ENCODE measurements at regions not wholly inside any gene's neighbourhood (a gene's known extent, or its start where the extent isn't known, plus 50 kb on each side); places are given as distances from the start of the nearest gene placed in this dataset.

DNA sequence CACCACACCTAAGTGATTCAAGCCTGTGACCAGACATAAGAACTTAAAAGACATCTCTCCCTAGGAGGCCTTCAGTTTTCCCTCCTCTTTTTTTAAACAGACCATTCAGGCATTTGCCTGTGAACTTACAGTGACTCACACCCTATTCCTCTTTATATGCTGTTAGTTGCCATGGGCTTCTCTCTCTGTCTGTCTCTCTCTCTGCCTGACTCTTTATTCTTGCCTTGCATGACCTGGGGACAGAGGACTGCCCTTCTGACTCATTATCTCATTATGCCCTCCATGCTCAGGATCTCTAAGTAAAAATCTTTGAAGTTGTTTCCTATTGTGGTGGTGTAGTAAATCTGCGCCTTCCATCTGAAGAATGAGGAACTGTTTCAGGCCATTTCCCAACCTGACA, 442.2 kb upstream of the MAN1A1 start:
- H3K79me2 ChIP-seq (ENCODE audit: low read length), result no peaks in the 10 kb centered on the region
- no peak overlapping the region for H3K9ac ChIP-seq (ENCODE audit: low read length)
- H3K4me1 ChIP-seq (ENCODE audit: low read length), result no peaks in the 10 kb centered on the region
- H3K27ac ChIP-seq (ENCODE audit: low read length), result no peak overlapping the region
- H4K20me1 ChIP-seq (ENCODE audit: insufficient read depth, low read length), result no peaks in the 10 kb centered on the region
- no peaks in the 10 kb centered on the region for H3K9me3 ChIP-seq (ENCODE audit: insufficient read depth, low read length)
- TF ChIP-seq, protein P1, sequence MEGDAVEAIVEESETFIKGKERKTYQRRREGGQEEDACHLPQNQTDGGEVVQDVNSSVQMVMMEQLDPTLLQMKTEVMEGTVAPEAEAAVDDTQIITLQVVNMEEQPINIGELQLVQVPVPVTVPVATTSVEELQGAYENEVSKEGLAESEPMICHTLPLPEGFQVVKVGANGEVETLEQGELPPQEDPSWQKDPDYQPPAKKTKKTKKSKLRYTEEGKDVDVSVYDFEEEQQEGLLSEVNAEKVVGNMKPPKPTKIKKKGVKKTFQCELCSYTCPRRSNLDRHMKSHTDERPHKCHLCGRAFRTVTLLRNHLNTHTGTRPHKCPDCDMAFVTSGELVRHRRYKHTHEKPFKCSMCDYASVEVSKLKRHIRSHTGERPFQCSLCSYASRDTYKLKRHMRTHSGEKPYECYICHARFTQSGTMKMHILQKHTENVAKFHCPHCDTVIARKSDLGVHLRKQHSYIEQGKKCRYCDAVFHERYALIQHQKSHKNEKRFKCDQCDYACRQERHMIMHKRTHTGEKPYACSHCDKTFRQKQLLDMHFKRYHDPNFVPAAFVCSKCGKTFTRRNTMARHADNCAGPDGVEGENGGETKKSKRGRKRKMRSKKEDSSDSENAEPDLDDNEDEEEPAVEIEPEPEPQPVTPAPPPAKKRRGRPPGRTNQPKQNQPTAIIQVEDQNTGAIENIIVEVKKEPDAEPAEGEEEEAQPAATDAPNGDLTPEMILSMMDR (IDR thresholded peaks at IDR 0.05; ENCODE audit: low read depth, low read length), result no peak
- TF ChIP-seq EZH2phosphoT487 (IDR thresholded peaks at IDR 0.05; ENCODE audit: low read depth), result no peak
- H3K36me3 ChIP-seq (replicated peaks; ENCODE audit: low read depth, low read length), result no peaks in the 10 kb centered on the region
- no peak overlapping the region for H3K4me2 ChIP-seq (ENCODE audit: low read length)
- no peaks in the 10 kb centered on the region for H3K27me3 ChIP-seq (ENCODE audit: low read depth, low read length)
- no peak overlapping the region for H3K4me3 ChIP-seq (ENCODE audit: low read length)
- H2AFZ ChIP-seq (ENCODE audit: low read depth, low read length), result no peak overlapping the region

DNA sequence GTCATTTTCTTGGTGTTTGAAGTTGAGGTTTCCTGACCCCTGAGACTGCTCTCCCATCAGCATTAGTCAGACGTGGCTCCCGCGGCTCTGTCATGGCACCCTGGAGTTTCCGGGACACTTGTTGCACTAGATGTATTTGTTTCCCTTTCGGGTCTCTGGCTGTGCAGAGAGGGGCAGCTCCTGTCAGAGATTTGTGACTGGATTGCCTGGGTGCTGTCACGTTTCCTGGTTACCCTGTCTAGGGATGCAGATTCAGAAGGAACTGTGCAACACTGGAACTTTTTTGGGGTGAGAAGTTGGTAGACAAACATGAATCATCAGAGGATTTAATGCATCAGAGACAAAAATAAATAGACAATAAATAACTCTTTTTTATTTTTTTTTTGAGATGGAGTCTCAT, 431.8 kb upstream of the MAN1A1 start:
- no peak overlapping the region for H3K4me3 ChIP-seq (ENCODE audit: low read length)
- H3K79me2 ChIP-seq (ENCODE audit: low read length), result no peaks in the 10 kb centered on the region
- H2AFZ ChIP-seq (ENCODE audit: low read depth, low read length), result no peak overlapping the region
- no peaks in the 10 kb centered on the region for H3K4me1 ChIP-seq (ENCODE audit: low read length)
- H3K36me3 ChIP-seq (replicated peaks; ENCODE audit: low read depth, low read length), result no peaks in the 10 kb centered on the region
- no peak overlapping the region for H3K4me2 ChIP-seq (ENCODE audit: low read length)
- no peaks in the 10 kb centered on the region for H3K27me3 ChIP-seq (ENCODE audit: low read depth, low read length)
- no peaks in the 10 kb centered on the region for H4K20me1 ChIP-seq (ENCODE audit: insufficient read depth, low read length)
- H3K9ac ChIP-seq (ENCODE audit: low read length), result no peak overlapping the region
- TF ChIP-seq, protein P1 (IDR thresholded peaks at IDR 0.05; ENCODE audit: low read depth, low read length), result no peak
- TF ChIP-seq EZH2phosphoT487 (IDR thresholded peaks at IDR 0.05; ENCODE audit: low read depth), result no peak
- H3K27ac ChIP-seq (ENCODE audit: low read length), result no peak overlapping the region
- H3K9me3 ChIP-seq (ENCODE audit: insufficient read depth, low read length), result no peaks in the 10 kb centered on the region

DNA sequence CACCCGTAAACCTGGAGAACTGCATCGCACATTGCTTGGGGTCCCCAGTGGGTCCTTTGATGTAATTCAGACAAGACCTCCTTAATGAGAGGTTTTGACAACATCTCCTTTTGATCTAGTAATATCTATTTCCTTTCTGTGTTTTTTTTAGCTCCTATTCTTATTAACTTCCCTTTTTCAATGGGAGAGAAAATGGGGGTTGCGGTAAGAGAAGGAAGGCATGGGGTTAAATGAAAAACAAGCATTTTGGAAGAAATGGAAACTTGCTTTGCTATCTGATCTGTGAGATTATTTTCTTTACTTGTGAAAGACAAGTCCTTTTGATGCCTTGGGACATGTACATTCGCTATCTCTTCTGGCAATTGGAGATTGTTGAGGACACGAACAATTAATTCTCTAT, 418.6 kb upstream of the MAN1A1 start:
- Histone ChIP-seq H2AFZ (ENCODE audit: low read depth, low read length) (no peak overlapping the region), H3K4me1 (ENCODE audit: low read length) (no peaks in the 10 kb centered on the region)
- no peak for TF ChIP-seq EZH2phosphoT487 (IDR thresholded peaks at IDR 0.05; ENCODE audit: low read depth)
- TF ChIP-seq, protein P1 (IDR thresholded peaks at IDR 0.05; ENCODE audit: low read depth, low read length), result no peak

DNA sequence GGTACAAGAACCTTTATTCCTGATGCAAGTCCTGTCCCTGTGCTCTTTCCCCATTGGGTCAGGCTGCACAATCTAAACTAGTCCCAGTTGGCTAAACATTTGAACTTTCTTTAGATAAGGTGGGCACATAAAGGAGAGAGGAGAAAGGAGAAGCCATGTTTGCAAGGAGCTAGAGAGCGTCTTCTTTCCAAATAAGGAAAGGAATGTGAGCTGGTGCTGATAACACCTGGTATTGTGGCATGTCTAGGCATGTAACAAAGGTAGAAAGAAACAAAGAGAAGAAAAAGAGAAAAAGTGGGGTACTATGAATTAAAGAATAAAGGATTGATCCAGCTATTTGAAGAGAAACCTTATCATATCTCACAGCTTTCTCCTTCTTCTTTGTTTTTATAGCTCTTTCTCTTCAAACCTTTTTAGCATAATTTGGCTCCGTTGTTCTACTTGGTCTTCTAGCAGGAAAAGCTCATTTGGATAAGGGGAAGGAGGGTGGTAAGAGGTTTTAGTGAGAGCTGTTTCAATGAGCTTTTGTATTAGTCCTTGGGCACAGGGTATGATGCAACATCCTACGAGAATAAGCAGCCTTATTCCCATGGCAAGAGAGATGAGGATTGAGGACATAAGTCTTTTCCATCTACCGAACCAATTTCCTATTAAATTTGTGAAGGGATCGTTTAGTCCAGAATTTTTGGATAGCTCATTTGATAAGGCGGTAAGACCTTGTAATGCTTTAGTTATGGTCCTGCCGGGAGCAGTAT, 415.5 kb upstream of the MAN1A1 start:
- H3K9me3 ChIP-seq (ENCODE audit: insufficient read depth, low read length), result no peaks in the 10 kb centered on the region
- H3K27me3 ChIP-seq (ENCODE audit: low read depth, low read length), result no peaks in the 10 kb centered on the region
- H3K4me1 ChIP-seq (ENCODE audit: low read length), result no peaks in the 10 kb centered on the region
- H3K79me2 ChIP-seq (ENCODE audit: low read length), result no peaks in the 10 kb centered on the region
- no peaks in the 10 kb centered on the region for H3K36me3 ChIP-seq (replicated peaks; ENCODE audit: low read depth, low read length)
- H2AFZ ChIP-seq (ENCODE audit: low read depth, low read length), result no peak overlapping the region
- H3K9ac ChIP-seq (ENCODE audit: low read length), result no peak overlapping the region
- no peak overlapping the region for H3K27ac ChIP-seq (ENCODE audit: low read length)
- no peak overlapping the region for H3K4me2 ChIP-seq (ENCODE audit: low read length)
- no peak overlapping the region for H3K4me3 ChIP-seq (ENCODE audit: low read length)
- TF ChIP-seq, protein P1 (IDR thresholded peaks at IDR 0.05; ENCODE audit: low read depth, low read length), result no peak
- no peak for TF ChIP-seq EZH2phosphoT487 (IDR thresholded peaks at IDR 0.05; ENCODE audit: low read depth)
- no peaks in the 10 kb centered on the region for H4K20me1 ChIP-seq (ENCODE audit: insufficient read depth, low read length)

More for the DNA sequence above, 418.6 kb upstream of the MAN1A1 start:
- Histone ChIP-seq H3K27ac (ENCODE audit: low read length) (no peak overlapping the region), H3K9me3 (ENCODE audit: insufficient read depth, low read length) (no peaks in the 10 kb centered on the region), H3K9ac (ENCODE audit: low read length) (no peak overlapping the region), H3K79me2 (ENCODE audit: low read length) (no peaks in the 10 kb centered on the region), H4K20me1 (ENCODE audit: insufficient read depth, low read length) (no peaks in the 10 kb centered on the region), H3K27me3 (ENCODE audit: low read depth, low read length) (no peaks in the 10 kb centered on the region), H3K36me3 (replicated peaks; ENCODE audit: low read depth, low read length) (no peaks in the 10 kb centered on the region), H3K4me2 (ENCODE audit: low read length) (no peak overlapping the region), H3K4me3 (ENCODE audit: low read length) (no peak overlapping the region)
